ENCODE measurements at regions not wholly inside any gene's neighbourhood (a gene's known extent, or its start where the extent isn't known, plus 50 kb on each side); places are given as distances from the start of the nearest gene placed in this dataset.

GRCh38 chr3:549636-550035 lies 353.1 kb downstream of the CHL1 start:
- TF ChIP-seq, protein P1, sequence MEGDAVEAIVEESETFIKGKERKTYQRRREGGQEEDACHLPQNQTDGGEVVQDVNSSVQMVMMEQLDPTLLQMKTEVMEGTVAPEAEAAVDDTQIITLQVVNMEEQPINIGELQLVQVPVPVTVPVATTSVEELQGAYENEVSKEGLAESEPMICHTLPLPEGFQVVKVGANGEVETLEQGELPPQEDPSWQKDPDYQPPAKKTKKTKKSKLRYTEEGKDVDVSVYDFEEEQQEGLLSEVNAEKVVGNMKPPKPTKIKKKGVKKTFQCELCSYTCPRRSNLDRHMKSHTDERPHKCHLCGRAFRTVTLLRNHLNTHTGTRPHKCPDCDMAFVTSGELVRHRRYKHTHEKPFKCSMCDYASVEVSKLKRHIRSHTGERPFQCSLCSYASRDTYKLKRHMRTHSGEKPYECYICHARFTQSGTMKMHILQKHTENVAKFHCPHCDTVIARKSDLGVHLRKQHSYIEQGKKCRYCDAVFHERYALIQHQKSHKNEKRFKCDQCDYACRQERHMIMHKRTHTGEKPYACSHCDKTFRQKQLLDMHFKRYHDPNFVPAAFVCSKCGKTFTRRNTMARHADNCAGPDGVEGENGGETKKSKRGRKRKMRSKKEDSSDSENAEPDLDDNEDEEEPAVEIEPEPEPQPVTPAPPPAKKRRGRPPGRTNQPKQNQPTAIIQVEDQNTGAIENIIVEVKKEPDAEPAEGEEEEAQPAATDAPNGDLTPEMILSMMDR (conservative IDR thresholded peaks at IDR 0.05): no peak
- no peak for TF ChIP-seq EZH2 (IDR thresholded peaks at IDR 0.05; ENCODE audit: low read depth)
